ENCODE measurements at regions not wholly inside any gene's neighbourhood (a gene's known extent, or its start where the extent isn't known, plus 50 kb on each side); places are given as distances from the start of the nearest gene placed in this dataset.
A peak's percentile ranks its signal among the peaks of the same experiment; 100 is the strongest.

GRCh38 chr2:239467281-239467955 lies 66.6 kb upstream of the HDAC4 start:
- H3K4me1 ChIP-seq = peaks cover 0 to 23% (median 0%) of the 10 kb centered on the region in 12 donors
- WGBS, 4 donors = 90 to 96% (median 93%) methylated on average over 7 of the region's 7 CpGs
- H3K27me3 ChIP-seq = no peaks in the 10 kb centered on the region
- no peak overlapping the region for H3K4me3 ChIP-seq
- H3K36me3 ChIP-seq = no peaks in the 10 kb centered on the region
- TF ChIP-seq, protein P1, sequence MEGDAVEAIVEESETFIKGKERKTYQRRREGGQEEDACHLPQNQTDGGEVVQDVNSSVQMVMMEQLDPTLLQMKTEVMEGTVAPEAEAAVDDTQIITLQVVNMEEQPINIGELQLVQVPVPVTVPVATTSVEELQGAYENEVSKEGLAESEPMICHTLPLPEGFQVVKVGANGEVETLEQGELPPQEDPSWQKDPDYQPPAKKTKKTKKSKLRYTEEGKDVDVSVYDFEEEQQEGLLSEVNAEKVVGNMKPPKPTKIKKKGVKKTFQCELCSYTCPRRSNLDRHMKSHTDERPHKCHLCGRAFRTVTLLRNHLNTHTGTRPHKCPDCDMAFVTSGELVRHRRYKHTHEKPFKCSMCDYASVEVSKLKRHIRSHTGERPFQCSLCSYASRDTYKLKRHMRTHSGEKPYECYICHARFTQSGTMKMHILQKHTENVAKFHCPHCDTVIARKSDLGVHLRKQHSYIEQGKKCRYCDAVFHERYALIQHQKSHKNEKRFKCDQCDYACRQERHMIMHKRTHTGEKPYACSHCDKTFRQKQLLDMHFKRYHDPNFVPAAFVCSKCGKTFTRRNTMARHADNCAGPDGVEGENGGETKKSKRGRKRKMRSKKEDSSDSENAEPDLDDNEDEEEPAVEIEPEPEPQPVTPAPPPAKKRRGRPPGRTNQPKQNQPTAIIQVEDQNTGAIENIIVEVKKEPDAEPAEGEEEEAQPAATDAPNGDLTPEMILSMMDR (IDR thresholded peaks at IDR 0.05) = no peak
- TF ChIP-seq POLR2A (IDR thresholded peaks at IDR 0.05) = no peak
- no peak for ATAC-seq
- peak in 1 of 5 donors; percentile 2 for DNase-seq
- no peaks in the 10 kb centered on the region for H3K9me3 ChIP-seq
- H3K27ac ChIP-seq = no peak overlapping the region
- intact Hi-C loops (cut with DNase I) = no loop called here

DNA sequence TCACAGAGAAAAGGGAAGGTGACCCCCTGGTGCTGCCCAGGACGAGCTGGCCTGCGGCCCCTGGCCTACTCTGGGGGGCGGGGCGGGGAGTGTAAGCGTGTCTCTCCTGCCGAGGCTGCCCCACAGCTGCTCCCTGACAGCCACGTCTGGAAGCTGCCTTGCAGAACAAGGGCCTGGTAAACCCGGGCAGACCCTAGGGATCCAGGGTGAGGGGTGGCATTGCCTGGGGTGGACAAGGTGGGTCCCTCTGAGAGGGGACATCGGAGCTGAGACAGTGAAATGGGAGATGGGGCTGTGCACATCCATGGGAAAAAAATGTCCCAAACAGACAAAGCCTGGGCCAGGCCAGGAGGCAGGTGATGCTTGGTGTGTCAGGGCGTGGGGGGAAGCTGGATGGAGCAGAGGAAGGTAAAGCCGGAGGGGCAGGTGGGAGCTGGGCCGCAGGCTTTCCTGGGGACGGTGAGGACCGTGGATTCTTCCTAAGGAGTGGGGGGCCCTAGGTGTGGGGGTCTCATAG lies 66.0 kb upstream of the HDAC4 start:
- TF ChIP-seq POLR2A (IDR thresholded peaks at IDR 0.05) = no peak
- TF ChIP-seq, protein P1 (IDR thresholded peaks at IDR 0.05) = no peak

DNA sequence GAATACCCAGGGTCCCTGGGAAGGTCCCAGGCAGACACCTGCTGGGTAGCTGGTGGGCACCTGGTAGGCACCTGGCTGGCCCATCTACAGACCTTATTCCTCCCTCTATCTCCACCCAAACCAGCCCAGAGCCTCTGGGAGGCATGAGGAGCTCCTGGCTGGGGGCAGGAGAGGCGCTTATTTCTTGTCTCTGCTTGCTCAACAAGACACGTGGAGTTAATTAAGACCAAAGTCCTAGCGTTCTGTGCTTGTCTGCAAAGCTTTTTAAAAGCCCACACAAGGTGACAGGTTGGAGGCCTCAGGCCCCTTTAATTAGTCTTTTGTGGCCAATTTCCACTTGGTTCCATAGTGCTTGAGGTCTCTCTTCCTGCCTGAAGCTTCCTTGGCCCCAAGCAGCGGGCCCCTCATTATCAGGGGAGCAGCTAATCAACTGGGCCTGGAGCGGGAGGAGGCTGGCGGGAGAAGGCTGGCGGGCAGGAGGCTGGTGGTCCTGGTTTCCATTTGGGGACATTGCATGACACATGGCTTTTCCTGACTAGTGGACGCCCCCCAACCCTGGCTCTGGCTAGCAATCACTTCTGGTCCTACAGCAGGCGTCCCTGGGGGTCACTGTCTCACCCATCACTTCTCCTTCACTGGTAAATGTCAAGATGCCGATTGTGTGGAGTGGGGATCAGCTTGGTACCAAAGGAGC lies 65.4 kb upstream of the HDAC4 start:
- DNase-seq (peak in 1 of 5 donors; percentile 8), ATAC-seq (no peak)
- TF ChIP-seq, protein P1 (IDR thresholded peaks at IDR 0.05) = no peak
- no peak for TF ChIP-seq POLR2A (IDR thresholded peaks at IDR 0.05)
- peaks cover 0 to 23% (median 0%) of the 10 kb centered on the region in 12 donors for H3K4me1 ChIP-seq
- intact Hi-C loops (cut with DNase I) = no loop called here
- WGBS, 4 donors = 83 to 90% (median 87%) methylated on average over 9 to 10 of the region's 10 CpGs
- peak overlapping the region in 1 of 12 donors; percentile 87 for H3K27ac ChIP-seq
- H3K27me3 ChIP-seq = no peaks in the 10 kb centered on the region
- H3K36me3 ChIP-seq = no peaks in the 10 kb centered on the region
- H3K4me3 ChIP-seq = no peak overlapping the region
- H3K9me3 ChIP-seq = no peaks in the 10 kb centered on the region

More for the DNA sequence above, 66.0 kb upstream of the HDAC4 start:
- ATAC-seq (no peak), DNase-seq (peak in 1 of 5 donors; percentile 17)
- H3K27ac ChIP-seq = no peak overlapping the region
- WGBS, 4 donors = 83 to 87% (median 85%) methylated on average over 11 to 14 of the region's 14 CpGs
- H3K36me3 ChIP-seq = no peaks in the 10 kb centered on the region
- peaks cover 0 to 23% (median 0%) of the 10 kb centered on the region in 12 donors for H3K4me1 ChIP-seq
- intact Hi-C loops (cut with DNase I) = no loop called here
- no peaks in the 10 kb centered on the region for H3K27me3 ChIP-seq
- no peaks in the 10 kb centered on the region for H3K9me3 ChIP-seq
- H3K4me3 ChIP-seq = no peak overlapping the region
